ENCODE measurements at regions not wholly inside any gene's neighbourhood (a gene's known extent, or its start where the extent isn't known, plus 50 kb on each side); places are given as distances from the start of the nearest gene placed in this dataset.
"Not testable (repeated sequence)": the region's sequence is repeated elsewhere in the genome, so short reads cannot be mapped to it uniquely, and the experiment has no call there.

- H3K27me3 ChIP-seq (ENCODE audit: control insufficient read depth, low read length); H4K20me1 ChIP-seq (ENCODE audit: control insufficient read depth, insufficient read depth, low read depth, low read length); H3K9me2 ChIP-seq (replicated peaks; ENCODE audit: control insufficient read depth, low read length); H3K27ac ChIP-seq (ENCODE audit: low read depth, low read length); H3K4me1 ChIP-seq (ENCODE audit: control insufficient read depth, low read length); H3K4me2 ChIP-seq (ENCODE audit: low read length); H3K9me3 ChIP-seq (ENCODE audit: control insufficient read depth, insufficient read depth, low read length); H3K36me3 ChIP-seq (ENCODE audit: control insufficient read depth, low read length); H3F3A ChIP-seq (ENCODE audit: control insufficient read depth, insufficient read depth); H3K4me3 ChIP-seq (ENCODE audit: low read length); H3K79me2 ChIP-seq (ENCODE audit: control insufficient read depth, low read length): not testable (repeated sequence)
Measured at GRCh38 chr5:120194650-120195049, 269.4 kb upstream of the PRR16 start.

GRCh38 chr5:120199559-120199958 is 264.5 kb upstream of the PRR16 start:
- Histone ChIP-seq H3F3A (ENCODE audit: control insufficient read depth, insufficient read depth) (no peaks in the 10 kb centered on the region), H3K79me2 (ENCODE audit: control insufficient read depth, low read length) (no peaks in the 10 kb centered on the region), H3K4me3 (ENCODE audit: low read length) (no peak overlapping the region), H3K27me3 (ENCODE audit: control insufficient read depth, low read length) (no peaks in the 10 kb centered on the region), H3K36me3 (ENCODE audit: control insufficient read depth, low read length) (no peaks in the 10 kb centered on the region), H3K27ac (ENCODE audit: low read depth, low read length) (no peak overlapping the region), H3K4me2 (ENCODE audit: low read length) (no peak overlapping the region), H3K9me2 (replicated peaks; ENCODE audit: control insufficient read depth, low read length) (no peaks in the 10 kb centered on the region), H4K20me1 (ENCODE audit: control insufficient read depth, insufficient read depth, low read depth, low read length) (no peaks in the 10 kb centered on the region), H3K9me3 (ENCODE audit: control insufficient read depth, insufficient read depth, low read length) (no peaks in the 10 kb centered on the region), H3K4me1 (ENCODE audit: control insufficient read depth, low read length) (no peaks in the 10 kb centered on the region)
- TF ChIP-seq EZH2phosphoT487 (IDR thresholded peaks at IDR 0.05; ENCODE audit: borderline replicate concordance, low read length) (no peak), CTCF (IDR thresholded peaks at IDR 0.05; ENCODE audit: low read depth, low read length, poor library complexity, severe bottlenecking) (no peak)

- Histone ChIP-seq H3K4me2 (ENCODE audit: low read length) (no peak overlapping the region), H3K9me3 (ENCODE audit: control insufficient read depth, insufficient read depth, low read length) (no peaks in the 10 kb centered on the region), H3K27me3 (ENCODE audit: control insufficient read depth, low read length) (no peaks in the 10 kb centered on the region), H3K4me3 (ENCODE audit: low read length) (no peak overlapping the region), H3K4me1 (ENCODE audit: control insufficient read depth, low read length) (no peaks in the 10 kb centered on the region), H3K9me2 (replicated peaks; ENCODE audit: control insufficient read depth, low read length) (no peaks in the 10 kb centered on the region), H3K36me3 (ENCODE audit: control insufficient read depth, low read length) (no peaks in the 10 kb centered on the region), H3K79me2 (ENCODE audit: control insufficient read depth, low read length) (no peaks in the 10 kb centered on the region), H3F3A (ENCODE audit: control insufficient read depth, insufficient read depth) (no peaks in the 10 kb centered on the region), H4K20me1 (ENCODE audit: control insufficient read depth, insufficient read depth, low read depth, low read length) (no peaks in the 10 kb centered on the region), H3K27ac (ENCODE audit: low read depth, low read length) (no peak overlapping the region)
- TF ChIP-seq EZH2phosphoT487 (IDR thresholded peaks at IDR 0.05; ENCODE audit: borderline replicate concordance, low read length) (no peak), CTCF (IDR thresholded peaks at IDR 0.05; ENCODE audit: low read depth, low read length, poor library complexity, severe bottlenecking) (no peak)
Measured at GRCh38 chr5:120207129-120207528, 257.0 kb upstream of the PRR16 start.

- Histone ChIP-seq H3K4me1 (ENCODE audit: control insufficient read depth, low read length) (no peaks in the 10 kb centered on the region), H3F3A (ENCODE audit: control insufficient read depth, insufficient read depth) (no peaks in the 10 kb centered on the region), H3K4me3 (ENCODE audit: low read length) (no peak overlapping the region), H3K27me3 (ENCODE audit: control insufficient read depth, low read length) (no peaks in the 10 kb centered on the region), H3K79me2 (ENCODE audit: control insufficient read depth, low read length) (no peaks in the 10 kb centered on the region), H3K9me3 (ENCODE audit: control insufficient read depth, insufficient read depth, low read length) (no peaks in the 10 kb centered on the region), H3K36me3 (ENCODE audit: control insufficient read depth, low read length) (no peaks in the 10 kb centered on the region), H3K9me2 (replicated peaks; ENCODE audit: control insufficient read depth, low read length) (no peaks in the 10 kb centered on the region), H3K4me2 (ENCODE audit: low read length) (no peak overlapping the region), H3K27ac (ENCODE audit: low read depth, low read length) (no peak overlapping the region), H4K20me1 (ENCODE audit: control insufficient read depth, insufficient read depth, low read depth, low read length) (no peaks in the 10 kb centered on the region)
- TF ChIP-seq EZH2phosphoT487 (IDR thresholded peaks at IDR 0.05; ENCODE audit: borderline replicate concordance, low read length) (no peak), CTCF (IDR thresholded peaks at IDR 0.05; ENCODE audit: low read depth, low read length, poor library complexity, severe bottlenecking) (no peak)
Measured at GRCh38 chr5:120217001-120217400, 247.1 kb upstream of the PRR16 start.

Data from DOHH2 (cell line).